HL-60 (cell line): ENCODE measurements at regions not wholly inside any gene's neighbourhood (a gene's known extent, or its start where the extent isn't known, plus 50 kb on each side); places are given as distances from the start of the nearest gene placed in this dataset.

Experiments used
- GABPA ChIP-seq: IDR thresholded peaks from 2 replicates; pipeline ENCODE4 v1.6.1; 2012; ENCODE audit warnings: low read depth
- POLR2AphosphoS5 ChIP-seq: IDR thresholded peaks from 2 replicates; pipeline ENCODE4 v1.6.1; 2012; ENCODE audit warnings: low read depth
- TF ChIP-seq, protein P1 (sequence below): IDR thresholded peaks from one replicate; pipeline ENCODE4 v1.5.1; 2011; ENCODE audit warnings: low read length, control low read depth, inconsistent platforms; ENCODE audit not compliant: insufficient read depth
- TF ChIP-seq, protein P2 (sequence below): IDR thresholded peaks from 2 replicates; pipeline ENCODE4 v1.6.1; 2012; ENCODE audit warnings: low read depth; ENCODE audit not compliant: insufficient replicate concordance

DNA sequence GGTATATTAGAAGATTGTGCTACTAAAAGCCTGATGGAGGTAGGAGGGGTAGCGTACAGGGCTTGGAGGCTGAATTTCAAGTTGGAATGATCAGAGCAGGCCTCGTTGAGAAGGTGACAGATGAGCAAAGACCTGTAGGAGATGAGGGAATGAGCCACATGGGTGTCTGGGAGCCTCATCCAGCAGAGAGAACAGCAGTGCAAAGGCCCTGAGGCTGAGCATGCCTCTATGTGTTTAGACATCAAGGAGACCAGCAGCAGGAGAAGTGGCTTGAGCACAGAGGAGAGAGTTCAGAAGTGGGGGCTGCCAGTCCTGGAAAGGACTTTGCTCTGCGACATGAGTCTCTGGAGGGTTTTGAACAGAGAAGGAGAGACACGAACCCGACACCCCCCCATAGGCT lies 111.7 kb downstream of the TMEM130 start:
- TF ChIP-seq, protein P1, sequence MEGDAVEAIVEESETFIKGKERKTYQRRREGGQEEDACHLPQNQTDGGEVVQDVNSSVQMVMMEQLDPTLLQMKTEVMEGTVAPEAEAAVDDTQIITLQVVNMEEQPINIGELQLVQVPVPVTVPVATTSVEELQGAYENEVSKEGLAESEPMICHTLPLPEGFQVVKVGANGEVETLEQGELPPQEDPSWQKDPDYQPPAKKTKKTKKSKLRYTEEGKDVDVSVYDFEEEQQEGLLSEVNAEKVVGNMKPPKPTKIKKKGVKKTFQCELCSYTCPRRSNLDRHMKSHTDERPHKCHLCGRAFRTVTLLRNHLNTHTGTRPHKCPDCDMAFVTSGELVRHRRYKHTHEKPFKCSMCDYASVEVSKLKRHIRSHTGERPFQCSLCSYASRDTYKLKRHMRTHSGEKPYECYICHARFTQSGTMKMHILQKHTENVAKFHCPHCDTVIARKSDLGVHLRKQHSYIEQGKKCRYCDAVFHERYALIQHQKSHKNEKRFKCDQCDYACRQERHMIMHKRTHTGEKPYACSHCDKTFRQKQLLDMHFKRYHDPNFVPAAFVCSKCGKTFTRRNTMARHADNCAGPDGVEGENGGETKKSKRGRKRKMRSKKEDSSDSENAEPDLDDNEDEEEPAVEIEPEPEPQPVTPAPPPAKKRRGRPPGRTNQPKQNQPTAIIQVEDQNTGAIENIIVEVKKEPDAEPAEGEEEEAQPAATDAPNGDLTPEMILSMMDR, result no peak
- no peak for TF ChIP-seq POLR2AphosphoS5
- TF ChIP-seq GABPA, result no peak
- TF ChIP-seq, protein P2, sequence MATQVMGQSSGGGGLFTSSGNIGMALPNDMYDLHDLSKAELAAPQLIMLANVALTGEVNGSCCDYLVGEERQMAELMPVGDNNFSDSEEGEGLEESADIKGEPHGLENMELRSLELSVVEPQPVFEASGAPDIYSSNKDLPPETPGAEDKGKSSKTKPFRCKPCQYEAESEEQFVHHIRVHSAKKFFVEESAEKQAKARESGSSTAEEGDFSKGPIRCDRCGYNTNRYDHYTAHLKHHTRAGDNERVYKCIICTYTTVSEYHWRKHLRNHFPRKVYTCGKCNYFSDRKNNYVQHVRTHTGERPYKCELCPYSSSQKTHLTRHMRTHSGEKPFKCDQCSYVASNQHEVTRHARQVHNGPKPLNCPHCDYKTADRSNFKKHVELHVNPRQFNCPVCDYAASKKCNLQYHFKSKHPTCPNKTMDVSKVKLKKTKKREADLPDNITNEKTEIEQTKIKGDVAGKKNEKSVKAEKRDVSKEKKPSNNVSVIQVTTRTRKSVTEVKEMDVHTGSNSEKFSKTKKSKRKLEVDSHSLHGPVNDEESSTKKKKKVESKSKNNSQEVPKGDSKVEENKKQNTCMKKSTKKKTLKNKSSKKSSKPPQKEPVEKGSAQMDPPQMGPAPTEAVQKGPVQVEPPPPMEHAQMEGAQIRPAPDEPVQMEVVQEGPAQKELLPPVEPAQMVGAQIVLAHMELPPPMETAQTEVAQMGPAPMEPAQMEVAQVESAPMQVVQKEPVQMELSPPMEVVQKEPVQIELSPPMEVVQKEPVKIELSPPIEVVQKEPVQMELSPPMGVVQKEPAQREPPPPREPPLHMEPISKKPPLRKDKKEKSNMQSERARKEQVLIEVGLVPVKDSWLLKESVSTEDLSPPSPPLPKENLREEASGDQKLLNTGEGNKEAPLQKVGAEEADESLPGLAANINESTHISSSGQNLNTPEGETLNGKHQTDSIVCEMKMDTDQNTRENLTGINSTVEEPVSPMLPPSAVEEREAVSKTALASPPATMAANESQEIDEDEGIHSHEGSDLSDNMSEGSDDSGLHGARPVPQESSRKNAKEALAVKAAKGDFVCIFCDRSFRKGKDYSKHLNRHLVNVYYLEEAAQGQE, result no peak
